H1 (cell line): ENCODE measurements at regions not wholly inside any gene's neighbourhood (a gene's known extent, or its start where the extent isn't known, plus 50 kb on each side); places are given as distances from the start of the nearest gene placed in this dataset.

Source experiments
- CTCF ChIA-PET: fragments of 300-600 bp; sonication (Branson Sonifier 250); formaldehyde crosslinking; loops from one replicate; lab custom pipeline; 2021; ENCODE audit not compliant: partially characterized antibody; lab: Charles Lee
- POLR2A ChIA-PET: fragments of 300-600 bp; sonication (Branson Sonifier 250); formaldehyde crosslinking; loops from one replicate; lab custom pipeline; 2021; ENCODE audit warnings: inconsistent platforms; ENCODE audit not compliant: partially characterized antibody; lab: Charles Lee
- DNase-seq, 2 experiments: peaks; one replicate each; pipeline versions ENCODE4 v3.0.0 to v3.0.0-alpha.2; 2010 to 2022; ENCODE audit warnings: low spot score in 2 of 2, low read depth in 1 of 2, mixed read lengths in 1 of 2
- FAIRE-seq: peaks from 2 replicates; lab custom pipeline; 2011; peaks lifted over from hg19 to GRCh38; lab: Jason Lieb, UNC
- H2AFZ ChIP-seq: 2 replicates; pipeline ENCODE4 v1.8.1; 2012; ENCODE audit warnings: low read length, inconsistent platforms
- H2AK5ac ChIP-seq: 2 replicates; pipeline ENCODE4 v1.6.1; 2013; ENCODE audit warnings: low read depth, low read length
- H2BK120ac ChIP-seq: replicated peaks from 2 replicates; pipeline ENCODE3; 2013; ENCODE audit warnings: low read depth, low read length, inconsistent platforms
- H2BK12ac ChIP-seq: 2 replicates; pipeline ENCODE4 v1.6.1; 2013; ENCODE audit warnings: low read depth, low read length
- H2BK15ac ChIP-seq: 2 replicates; pipeline ENCODE4 v1.6.1; 2013; ENCODE audit warnings: low read length
- H2BK20ac ChIP-seq: 2 replicates; pipeline ENCODE4 v1.6.1; 2013; ENCODE audit warnings: low read length
- H2BK5ac ChIP-seq: 2 replicates; pipeline ENCODE4 v1.6.1; 2013; ENCODE audit warnings: low read depth, low read length
- H3K14ac ChIP-seq: 2 replicates; pipeline ENCODE4 v1.6.1; 2013; ENCODE audit warnings: inconsistent platforms; ENCODE audit not compliant: insufficient read length
- H3K18ac ChIP-seq: 2 replicates; pipeline ENCODE4 v1.6.1; 2013; ENCODE audit warnings: low read length; ENCODE audit errors: extremely low read depth
- H3K23ac ChIP-seq: 2 replicates; pipeline ENCODE4 v1.6.1; 2013; ENCODE audit warnings: inconsistent platforms; ENCODE audit not compliant: insufficient read length
- H3K23me2 ChIP-seq: 2 replicates; pipeline ENCODE4 v1.6.1; 2013; ENCODE audit warnings: low read depth, low read length
- H3K27ac ChIP-seq: 2 replicates; pipeline ENCODE4 v1.6.1; 2011; ENCODE audit warnings: low read depth, low read length, inconsistent platforms
- H3K27me3 ChIP-seq, 4 experiments: replicated peaks in 1 of 4; 1 replicate in 1 of 4; 2 replicates in 3 of 4; pipeline versions ENCODE4 v1.6.1 to v1.8.1; 2011 to 2013; ENCODE audit warnings: low read length in 3 of 4, mild to moderate bottlenecking in 3 of 4, inconsistent platforms in 2 of 4, mixed read lengths in 2 of 4, moderate library complexity in 1 of 4; ENCODE audit not compliant: control insufficient read depth in 3 of 4, insufficient read depth in 3 of 4; ENCODE audit errors: extremely low read depth in 1 of 4
- H3K36me3 ChIP-seq, 4 experiments: 2 replicates each; pipeline versions ENCODE4 v1.6.1 to v1.8.1; 2011 to 2013; ENCODE audit warnings: mild to moderate bottlenecking in 4 of 4, low read length in 3 of 4, moderate library complexity in 2 of 4, control low read depth in 1 of 4, inconsistent platforms in 1 of 4; ENCODE audit not compliant: insufficient read depth in 4 of 4, control insufficient read depth in 2 of 4
- H3K4ac ChIP-seq: replicated peaks from 2 replicates; pipeline ENCODE3; 2013; ENCODE audit warnings: low read length, low read depth, mixed read lengths, inconsistent platforms; ENCODE audit not compliant: insufficient read length
- H3K4me1 ChIP-seq, 4 experiments: replicated peaks in 1 of 4; 1 replicate in 1 of 4; 2 replicates in 3 of 4; pipeline versions ENCODE4 v1.6.1 to v1.8.1; 2011 to 2013; ENCODE audit warnings: low read length in 3 of 4, inconsistent platforms in 2 of 4, mixed read lengths in 1 of 4; ENCODE audit not compliant: insufficient read depth in 4 of 4, control insufficient read depth in 3 of 4
- H3K4me2 ChIP-seq, 2 experiments: 2 replicates each; pipeline versions ENCODE4 v1.6.1 to v1.8.1; 2011 to 2013; ENCODE audit warnings: low read depth in 2 of 2, low read length in 2 of 2, control low read depth in 1 of 2, inconsistent platforms in 1 of 2, mild to moderate bottlenecking in 1 of 2; ENCODE audit not compliant: insufficient read depth in 1 of 2
- H3K4me3 ChIP-seq, 4 experiments: fragments of 200-600, 300-600 bp in 1 of 4; sonication (generic), shearing (Covaris generic), sonication (Bioruptor Twin) in 1 of 4; 2 replicates each; pipeline versions ENCODE4 v1.5.1 to v1.8.1; 2011 to 2016; ENCODE audit warnings: low read length in 4 of 4, low read depth in 3 of 4, control low read depth in 2 of 4, inconsistent platforms in 2 of 4, mild to moderate bottlenecking in 2 of 4, mixed read lengths in 1 of 4, moderate library complexity in 1 of 4; ENCODE audit not compliant: insufficient read depth in 2 of 4; ENCODE audit errors: extremely low read depth in 1 of 4
- H3K56ac ChIP-seq: replicated peaks from 2 replicates; pipeline ENCODE3; 2013; ENCODE audit warnings: low read depth, mild to moderate bottlenecking, mixed read lengths, low read length, inconsistent platforms; ENCODE audit not compliant: insufficient read length
- H3K79me1 ChIP-seq: 2 replicates; pipeline ENCODE4 v1.6.1; 2013; ENCODE audit warnings: low read depth, low read length, control low read depth
- H3K79me2 ChIP-seq, 2 experiments: 2 replicates each; pipeline versions ENCODE4 v1.6.1 to v1.8.1; 2012 to 2013; ENCODE audit warnings: low read length in 2 of 2, mild to moderate bottlenecking in 2 of 2, inconsistent platforms in 1 of 2; ENCODE audit not compliant: insufficient read depth in 2 of 2, control insufficient read depth in 1 of 2
- H3K9ac ChIP-seq, 4 experiments: replicated peaks in 1 of 4; 1 replicate in 1 of 4; 2 replicates in 3 of 4; pipeline versions ENCODE4 v1.6.1 to v1.8.1; 2011 to 2013; ENCODE audit warnings: low read depth in 3 of 4, low read length in 3 of 4, control low read depth in 2 of 4, mild to moderate bottlenecking in 2 of 4, moderate library complexity in 2 of 4, inconsistent platforms in 1 of 4; ENCODE audit errors: extremely low read depth in 1 of 4
- H3K9me3 ChIP-seq, 2 experiments: 2 replicates each; pipeline versions ENCODE4 v1.6.1 to v1.8.1; 2012 to 2013; ENCODE audit warnings: mild to moderate bottlenecking in 2 of 2, moderate library complexity in 2 of 2, control low read depth in 1 of 2, inconsistent platforms in 1 of 2, low read depth in 1 of 2, low read length in 1 of 2, mixed read lengths in 1 of 2; ENCODE audit not compliant: insufficient read depth in 2 of 2
- H4K20me1 ChIP-seq, 2 experiments: replicated peaks in 1 of 2; 2 replicates each; pipeline versions ENCODE3 to v1.8.1; 2011 to 2013; ENCODE audit warnings: inconsistent platforms in 2 of 2, low read length in 2 of 2, mild to moderate bottlenecking in 1 of 2; ENCODE audit not compliant: insufficient read depth in 2 of 2, control insufficient read depth in 1 of 2
- H4K5ac ChIP-seq: 2 replicates; pipeline ENCODE4 v1.6.1; 2013; ENCODE audit warnings: low read length, low read depth, mixed read lengths, inconsistent platforms; ENCODE audit not compliant: insufficient read length
- H4K8ac ChIP-seq: 2 replicates; pipeline ENCODE4 v1.8.0; 2013; ENCODE audit warnings: mild to moderate bottlenecking, moderate library complexity, low read length, inconsistent platforms; ENCODE audit not compliant: insufficient read depth; ENCODE audit errors: extremely low read depth
- H4K91ac ChIP-seq: replicated peaks from 2 replicates; pipeline ENCODE3; 2013; ENCODE audit warnings: low read length, mixed read lengths, inconsistent platforms; ENCODE audit not compliant: insufficient read length
- BRCA1 ChIP-seq: IDR thresholded peaks from 2 replicates; pipeline ENCODE4 v1.6.1; 2012; ENCODE audit warnings: low read depth, low read length, improper control_type of control experiment
- CBX8 ChIP-seq: fragments of 300-800, 300-1000 bp; sonication (generic); IDR thresholded peaks from 2 replicates; pipeline ENCODE4 v1.7.1; 2016; ENCODE audit warnings: low read depth, low read length, borderline replicate concordance
- CHD1 ChIP-seq: IDR thresholded peaks from 2 replicates; pipeline ENCODE4 v1.6.1; 2012; ENCODE audit warnings: low read depth, low read length, improper control_type of control experiment
- CREB1 ChIP-seq: IDR thresholded peaks from 2 replicates; pipeline ENCODE4 v1.6.1; 2012; ENCODE audit warnings: inconsistent platforms
- EP300 ChIP-seq, 2 experiments: IDR thresholded peaks; 1 replicate in 1 of 2; 2 replicates in 1 of 2; pipeline ENCODE4 v1.6.1; 2011 to 2012; ENCODE audit warnings: low read depth in 2 of 2, low read length in 2 of 2, mild to moderate bottlenecking in 2 of 2, borderline replicate concordance in 1 of 2, inconsistent platforms in 1 of 2, moderate library complexity in 1 of 2
- POLR2AphosphoS5 ChIP-seq: IDR thresholded peaks from 2 replicates; pipeline ENCODE4 v1.6.1; 2011; ENCODE audit warnings: low read depth, low read length
- POU5F1 ChIP-seq: IDR thresholded peaks from 2 replicates; pipeline ENCODE4 v1.6.1; 2011; ENCODE audit warnings: low read depth, mild to moderate bottlenecking, low read length, moderate library complexity
- RFX5 ChIP-seq: IDR thresholded peaks from 2 replicates; pipeline ENCODE4 v1.6.1; 2011; ENCODE audit warnings: low read depth, low read length, improper control_type of control experiment, borderline replicate concordance
- RNF2 ChIP-seq: fragments of 200-900, 300-1000 bp; sonication (generic); IDR thresholded peaks from 2 replicates; pipeline ENCODE4 v1.7.1; 2016; ENCODE audit warnings: borderline replicate concordance, low read depth, mild to moderate bottlenecking, antibody characterized with exemption, low read length; ENCODE audit not compliant: poor library complexity, severe bottlenecking; ENCODE audit errors: missing control alignments
- SAP30 ChIP-seq: fragments of 300-600 bp; sonication (generic); IDR thresholded peaks from 2 replicates; pipeline ENCODE4 v1.7.1; 2012; ENCODE audit warnings: low read length, moderate library complexity, mild to moderate bottlenecking, inconsistent platforms; ENCODE audit not compliant: insufficient read depth, insufficient replicate concordance
- SP1 ChIP-seq: IDR thresholded peaks from 2 replicates; pipeline ENCODE4 v1.6.1; 2011; ENCODE audit warnings: low read depth, low read length
- TEAD4 ChIP-seq: IDR thresholded peaks from 2 replicates; pipeline ENCODE4 v1.6.1; 2012; ENCODE audit warnings: low read depth, low read length, inconsistent platforms, mixed read lengths
- WGBS, 2 experiments: shearing (Covaris generic) in 1 of 2; methylation state at CpG; one replicate each; pipeline versions ENCODE4 v1.1.6 to v1.1.7; 2013 to 2015; ENCODE audit warnings: low lambda C conversion rate in 2 of 2, mixed read lengths in 2 of 2, inconsistent platforms in 1 of 2, low coverage in 1 of 2, missing lambda C conversion rate in 1 of 2; ENCODE audit not compliant: insufficient replicate concordance in 2 of 2, insufficient coverage in 1 of 2, insufficient read length in 1 of 2; ENCODE audit errors: extremely low coverage in 1 of 2, missing lambda C conversion rate in 1 of 2; 5-methylcytosine and 5-hydroxymethylcytosine counted together
- TF ChIP-seq, protein P1 (sequence below): IDR thresholded peaks from 2 replicates; pipeline ENCODE4 v1.6.1; 2012; ENCODE audit warnings: inconsistent platforms

DNA sequence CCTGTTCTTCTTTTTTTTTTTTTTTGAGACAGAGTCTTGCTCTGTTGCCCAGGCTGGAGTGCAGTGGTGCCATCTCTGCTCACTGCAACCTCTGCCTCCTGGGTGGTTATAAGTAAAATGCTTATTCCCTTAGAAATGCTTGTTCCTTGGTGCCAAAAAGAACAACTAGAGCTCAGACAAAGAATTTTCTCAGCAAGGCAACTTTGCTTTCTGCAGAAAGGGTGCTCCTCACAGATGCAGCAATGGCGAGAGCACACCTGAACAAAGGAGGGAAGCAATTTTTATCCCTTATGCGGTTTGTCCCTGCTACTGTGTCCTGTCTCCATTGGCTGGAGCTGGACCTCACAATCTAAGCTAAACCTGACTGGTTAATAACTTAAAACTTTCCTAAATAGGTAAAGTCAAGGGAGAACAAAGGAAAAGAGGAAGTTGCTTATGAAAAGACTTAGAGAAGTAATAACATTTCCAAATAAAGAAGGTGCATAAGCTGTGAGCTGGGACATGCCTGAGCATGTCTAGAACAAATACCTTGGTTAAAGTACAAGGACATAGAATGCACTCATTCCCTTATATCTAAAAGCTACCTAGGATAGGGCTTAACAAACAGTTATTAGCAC, 90.0 kb upstream of the PRR5 start:
- FAIRE-seq (no peak), DNase-seq (no peak)
- H3K27me3 ChIP-seq = no peaks in the 10 kb centered on the region
- no peak overlapping the region for H2BK12ac ChIP-seq
- no peak overlapping the region for H3K23ac ChIP-seq
- H3K9ac ChIP-seq = no peak overlapping the region
- H3K27ac ChIP-seq = no peak overlapping the region
- WGBS, 2 experiments = 83% methylated on average over 2 of the region's 2 CpGs; no CpG with 5 or more reads in 1 of the 2 experiments
- H2BK5ac ChIP-seq = no peak overlapping the region
- no peak overlapping the region for H3K18ac ChIP-seq
- no peak overlapping the region for H2AFZ ChIP-seq
- no peaks in the 10 kb centered on the region for H3K79me2 ChIP-seq
- peaks cover 1% of the 10 kb centered on the region; the same call in 1 of the 2 replicates for H3K23me2 ChIP-seq
- no peak overlapping the region for H2BK20ac ChIP-seq
- ChIA-PET POLR2A (no interaction called here), CTCF (interaction anchor here (0.6 to 2.5 kb wide), 4 partner anchors 13 to 1380 kb away, joined by 3 to 12 read pairs (median 3); no protein-coding TSS in a partner anchor)
- H3K14ac ChIP-seq = no peak overlapping the region
- H3K4me2 ChIP-seq = no peak overlapping the region
- H2AK5ac ChIP-seq = no peak overlapping the region
- no peak overlapping the region for H4K8ac ChIP-seq
- no peak overlapping the region for H3K56ac ChIP-seq
- H4K5ac ChIP-seq = no peak overlapping the region
- no peak overlapping the region for H3K4me3 ChIP-seq
- no peaks in the 10 kb centered on the region for H3K79me1 ChIP-seq
- H2BK15ac ChIP-seq = no peak overlapping the region
- H3K36me3 ChIP-seq = no peaks in the 10 kb centered on the region
- no peak overlapping the region for H4K91ac ChIP-seq
- peaks cover 0 to 3% of the 10 kb centered on the region in 2 experiments; a peak in 2 of 4 replicates for H3K9me3 ChIP-seq
- no peak overlapping the region for H2BK120ac ChIP-seq
- no peak overlapping the region for H3K4ac ChIP-seq
- H3K4me1 ChIP-seq = peaks cover 0 to 9% (median 6%) of the 10 kb centered on the region in 4 experiments; a peak in 3 of 7 replicates
- H4K20me1 ChIP-seq = peaks cover 0 to under 1% of the 10 kb centered on the region in 2 experiments
- no peak for TF ChIP-seq CREB1
- TF ChIP-seq TEAD4 = no peak
- no peak for TF ChIP-seq RNF2
- TF ChIP-seq RFX5 = no peak
- TF ChIP-seq SAP30 = no peak
- TF ChIP-seq POU5F1 = no peak
- TF ChIP-seq EP300 (IDR thresholded peaks at IDR 0.05; ENCODE audit: borderline replicate concordance in 1 of 2, low read depth in 2 of 2, low read length in 2 of 2) = no peak
- no peak for TF ChIP-seq CBX8
- TF ChIP-seq BRCA1 = no peak
- TF ChIP-seq, protein P1, sequence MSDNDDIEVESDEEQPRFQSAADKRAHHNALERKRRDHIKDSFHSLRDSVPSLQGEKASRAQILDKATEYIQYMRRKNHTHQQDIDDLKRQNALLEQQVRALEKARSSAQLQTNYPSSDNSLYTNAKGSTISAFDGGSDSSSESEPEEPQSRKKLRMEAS = no peak
- TF ChIP-seq CHD1 = no peak
- TF ChIP-seq SP1 = no peak
- TF ChIP-seq POLR2AphosphoS5 = no peak
